Activated CD8-positive, alpha-beta memory T cell treated with anti-CD3 and anti-CD28 coated beads for 4 hours (primary cell): ENCODE measurements at regions not wholly inside any gene's neighbourhood (a gene's known extent, or its start where the extent isn't known, plus 50 kb on each side); places are given as distances from the start of the nearest gene placed in this dataset.

Source experiments
- DNase-seq, 2 donors: peaks; one replicate each; pipeline ENCODE4 v3.0.0-alpha.2; 2020; ENCODE audit warnings: low read depth in 2 of 2

GRCh38 chr5:2249026-2249425 is 366.3 kb upstream of the IRX4 start:
- DNase-seq: no peak

GRCh38 chr5:2242539-2242938 is 359.8 kb upstream of the IRX4 start:
- DNase-seq: no peak

GRCh38 chr5:2241842-2242241 is 359.1 kb upstream of the IRX4 start:
- DNase-seq: no peak

- no peak for DNase-seq
Measured at GRCh38 chr5:2240118-2240904, 357.6 kb upstream of the IRX4 start.

GRCh38 chr5:2239201-2239910 is 356.6 kb upstream of the IRX4 start:
- DNase-seq: no peak

- DNase-seq: no peak
Measured at GRCh38 chr5:2238732-2239131, 356.0 kb upstream of the IRX4 start.

GRCh38 chr5:2227433-2227832 is 344.7 kb upstream of the IRX4 start:
- DNase-seq: no peak

- DNase-seq: no peak
Measured at GRCh38 chr5:2224689-2225088, 342.0 kb upstream of the IRX4 start.

- DNase-seq: no peak
Measured at GRCh38 chr5:2223303-2223702, 340.6 kb upstream of the IRX4 start.

- DNase-seq: no peak
Measured at GRCh38 chr5:2222246-2222992, 339.7 kb upstream of the IRX4 start.

- DNase-seq: no peak
Measured at GRCh38 chr5:2221450-2221849, 338.7 kb upstream of the IRX4 start.

GRCh38 chr5:2220741-2221140 is 338.0 kb upstream of the IRX4 start:
- no peak for DNase-seq

GRCh38 chr5:2219149-2219776 is 336.5 kb upstream of the IRX4 start:
- DNase-seq: no peak

GRCh38 chr5:2217219-2217618 is 334.5 kb upstream of the IRX4 start:
- no peak for DNase-seq

GRCh38 chr5:2214910-2215590 is 332.3 kb upstream of the IRX4 start:
- no peak for DNase-seq

GRCh38 chr5:2213121-2213730 is 330.5 kb upstream of the IRX4 start:
- no peak for DNase-seq

GRCh38 chr5:2212481-2212880 is 329.8 kb upstream of the IRX4 start:
- DNase-seq: no peak

- no peak for DNase-seq
Measured at GRCh38 chr5:2208239-2208544, 325.5 kb upstream of the IRX4 start.

- DNase-seq: no peak
Measured at GRCh38 chr5:2207416-2208238, 324.9 kb upstream of the IRX4 start.

- DNase-seq: no peak
Measured at GRCh38 chr5:2207109-2207399, 324.3 kb upstream of the IRX4 start.
